HepG2 (cell line): ENCODE measurements at regions not wholly inside any gene's neighbourhood (a gene's known extent, or its start where the extent isn't known, plus 50 kb on each side); places are given as distances from the start of the nearest gene placed in this dataset.

Experiments
- AGO2 ChIP-seq: fragments of 200-400 bp; formaldehyde crosslinking; optimal IDR thresholded peaks from 2 replicates; pipeline ENCODE3; 2017; ENCODE audit warnings: mild to moderate bottlenecking, low read depth, low read length, moderate library complexity
- BCL3 ChIP-seq: sonication (generic); formaldehyde crosslinking; IDR thresholded peaks from 2 replicates; pipeline ENCODE4 v1.5.1; 2020; ENCODE audit warnings: mild to moderate bottlenecking, missing genetic modification reagents, moderate library complexity
- EP300 ChIP-seq, 3 experiments: sonication (generic) in 1 of 3; formaldehyde crosslinking in 1 of 3; IDR thresholded peaks; 2 replicates each; pipeline versions ENCODE4 v1.5.1 to v1.6.1; 2011 to 2020; ENCODE audit warnings: low read depth in 2 of 3, low read length in 2 of 3, borderline replicate concordance in 1 of 3, improper control_type of control experiment in 1 of 3, mild to moderate bottlenecking in 1 of 3, missing genetic modification reagents in 1 of 3, moderate library complexity in 1 of 3
- GABPA ChIP-seq, 2 experiments: IDR thresholded peaks; 2 replicates each; pipeline ENCODE4 v1.6.1; 2011 to 2016; ENCODE audit warnings: low read depth in 2 of 2, low read length in 1 of 2, missing biosample characterization in 1 of 2, missing genetic modification characterization in 1 of 2
- GLMP ChIP-seq: sonication (generic); formaldehyde crosslinking; IDR thresholded peaks from 2 replicates; pipeline ENCODE4 v1.9.0; 2021; ENCODE audit warnings: missing genetic modification reagents, mild to moderate bottlenecking, borderline replicate concordance
- GTF3A ChIP-seq: sonication (generic); formaldehyde crosslinking; conservative IDR thresholded peaks from 2 replicates; pipeline ENCODE4 v1.4.0; 2020; ENCODE audit warnings: mild to moderate bottlenecking, missing genetic modification reagents
- GZF1 ChIP-seq: sonication (generic); formaldehyde crosslinking; IDR thresholded peaks from 2 replicates; pipeline ENCODE4 v1.5.1; 2020; ENCODE audit warnings: mild to moderate bottlenecking, missing genetic modification reagents
- HOXA9 ChIP-seq: sonication (generic); formaldehyde crosslinking; IDR thresholded peaks from 2 replicates; pipeline ENCODE4 v1.8.1; 2022; ENCODE audit warnings: missing genetic modification reagents, mild to moderate bottlenecking, moderate library complexity, borderline replicate concordance
- MAFF ChIP-seq: IDR thresholded peaks from 2 replicates; pipeline ENCODE4 v1.6.1; 2011; ENCODE audit warnings: low read depth, low read length, improper control_type of control experiment
- NFYB ChIP-seq: sonication (generic); formaldehyde crosslinking; IDR thresholded peaks from 2 replicates; pipeline ENCODE4 v1.4.0; 2020; ENCODE audit warnings: missing genetic modification reagents
- WIZ ChIP-seq: sonication (generic); formaldehyde crosslinking; IDR thresholded peaks from 2 replicates; pipeline ENCODE4 v1.5.1; 2020; ENCODE audit warnings: mild to moderate bottlenecking, missing genetic modification reagents
- ZBTB1 ChIP-seq: sonication (generic); formaldehyde crosslinking; IDR thresholded peaks from 2 replicates; pipeline ENCODE4 v1.4.0; 2020; ENCODE audit warnings: missing genetic modification reagents, borderline replicate concordance
- ZNF639 ChIP-seq: conservative IDR thresholded peaks from 2 replicates; pipeline ENCODE4 v1.6.1; 2018; ENCODE audit warnings: missing genetic modification reagents

- TF ChIP-seq GLMP (CRISPR knock-in tag): no peak
- no peak for TF ChIP-seq ZNF639
- TF ChIP-seq MAFF: no peak
- no peak for TF ChIP-seq GZF1 (CRISPR knock-in tag)
- TF ChIP-seq GTF3A (CRISPR knock-in tag): no peak
- TF ChIP-seq HOXA9 (CRISPR knock-in tag): no peak
- no peak for TF ChIP-seq WIZ (CRISPR knock-in tag)
- TF ChIP-seq ZBTB1: no peak
- TF ChIP-seq GABPA (IDR thresholded peaks at IDR 0.05; ENCODE audit: low read depth, low read length): no peak
- no peak for TF ChIP-seq GABPA (CRISPR knock-in tag; IDR thresholded peaks at IDR 0.05; ENCODE audit: low read depth)
- TF ChIP-seq EP300 (IDR thresholded peaks at IDR 0.05; ENCODE audit: low read depth in 2 of 2, low read length in 2 of 2): no peak
- no peak for TF ChIP-seq EP300 (CRISPR knock-in tag; IDR thresholded peaks at IDR 0.05; ENCODE audit: borderline replicate concordance)
- no peak for TF ChIP-seq AGO2
- no peak for TF ChIP-seq NFYB
- no peak for TF ChIP-seq BCL3 (CRISPR knock-in tag)
These were observed 194.6 kb upstream of the CARD18 start (continued) for GRCh38 chr11:105334025-105334714.
